ENCODE measurements at regions not wholly inside any gene's neighbourhood (a gene's known extent, or its start where the extent isn't known, plus 50 kb on each side); places are given as distances from the start of the nearest gene placed in this dataset.

GRCh38 chr13:23509781-23510543 lies 60.2 kb upstream of the TNFRSF19 start:
- H3K27ac ChIP-seq (ENCODE audit: low read depth in 1 of 3, low read length in 2 of 3) = no peak overlapping the region
- peaks cover 0 to 1% (median 0%) of the 10 kb centered on the region in 3 donors for H3K27me3 ChIP-seq (ENCODE audit: control insufficient read depth in 3 of 3, insufficient read depth in 3 of 3, low read length in 3 of 3)
- DNase-seq = no peak
- no peaks in the 10 kb centered on the region for H3K4me1 ChIP-seq (ENCODE audit: control insufficient read depth in 3 of 3, insufficient read depth in 2 of 3, low read depth in 1 of 3, low read length in 2 of 3)
- H3K9me3 ChIP-seq (ENCODE audit: control insufficient read depth in 2 of 2, insufficient read depth in 1 of 2, low read depth in 1 of 2, low read length in 1 of 2) = no peaks in the 10 kb centered on the region
- no peak overlapping the region for H3K4me3 ChIP-seq (ENCODE audit: low read depth in 1 of 3, low read length in 3 of 3)
- 84 to 93% (median 84%) methylated on average over 7 of the region's 7 CpGs for WGBS, 3 donors
- no peak for FAIRE-seq
- H3K36me3 ChIP-seq (ENCODE audit: control insufficient read depth in 3 of 3, insufficient read depth in 2 of 3, low read depth in 1 of 3, low read length in 3 of 3) = no peaks in the 10 kb centered on the region

- no peak overlapping the region for H3K27ac ChIP-seq (ENCODE audit: low read depth in 1 of 3, low read length in 2 of 3)
- WGBS, 3 donors = 61 to 77% (median 72%) methylated on average over 1 of the region's 1 CpG
- no peak overlapping the region for H3K4me3 ChIP-seq (ENCODE audit: low read depth in 1 of 3, low read length in 3 of 3)
- H3K36me3 ChIP-seq (ENCODE audit: control insufficient read depth in 3 of 3, insufficient read depth in 2 of 3, low read depth in 1 of 3, low read length in 3 of 3) = no peaks in the 10 kb centered on the region
- no peaks in the 10 kb centered on the region for H3K27me3 ChIP-seq (ENCODE audit: control insufficient read depth in 3 of 3, insufficient read depth in 3 of 3, low read length in 3 of 3)
- no peaks in the 10 kb centered on the region for H3K9me3 ChIP-seq (ENCODE audit: control insufficient read depth in 2 of 2, insufficient read depth in 1 of 2, low read depth in 1 of 2, low read length in 1 of 2)
- H3K4me1 ChIP-seq (ENCODE audit: control insufficient read depth in 3 of 3, insufficient read depth in 2 of 3, low read depth in 1 of 3, low read length in 2 of 3) = no peaks in the 10 kb centered on the region
- DNase-seq = no peak
- FAIRE-seq = no peak
These were observed 59.7 kb upstream of the TNFRSF19 start for GRCh38 chr13:23510544-23510916.

GRCh38 chr13:23510979-23511735 lies 59.1 kb upstream of the TNFRSF19 start:
- Histone ChIP-seq H3K27ac (ENCODE audit: low read depth in 1 of 3, low read length in 2 of 3) (no peak overlapping the region), H3K9me3 (ENCODE audit: control insufficient read depth in 2 of 2, insufficient read depth in 1 of 2, low read depth in 1 of 2, low read length in 1 of 2) (no peaks in the 10 kb centered on the region), H3K4me3 (ENCODE audit: low read depth in 1 of 3, low read length in 3 of 3) (peak overlapping the region in 1 of 3 donors; percentile 5), H3K36me3 (ENCODE audit: control insufficient read depth in 3 of 3, insufficient read depth in 2 of 3, low read depth in 1 of 3, low read length in 3 of 3) (no peaks in the 10 kb centered on the region), H3K4me1 (ENCODE audit: control insufficient read depth in 3 of 3, insufficient read depth in 2 of 3, low read depth in 1 of 3, low read length in 2 of 3) (no peaks in the 10 kb centered on the region), H3K27me3 (ENCODE audit: control insufficient read depth in 3 of 3, insufficient read depth in 3 of 3, low read length in 3 of 3) (no peaks in the 10 kb centered on the region)
- FAIRE-seq (no peak), DNase-seq (peak in 1 of 2 donors; percentile 18)
- 63 to 81% (median 64%) methylated on average over 4 of the region's 4 CpGs for WGBS, 3 donors

GRCh38 chr13:23512762-23513395 lies 57.3 kb upstream of the TNFRSF19 start:
- WGBS, 3 donors = 89 to 93% (median 93%) methylated on average over 6 of the region's 6 CpGs
- DNase-seq (no peak), FAIRE-seq (no peak)
- H3K4me1 ChIP-seq (ENCODE audit: control insufficient read depth in 3 of 3, insufficient read depth in 2 of 3, low read depth in 1 of 3, low read length in 2 of 3) = no peaks in the 10 kb centered on the region
- H3K9me3 ChIP-seq (ENCODE audit: control insufficient read depth in 2 of 2, insufficient read depth in 1 of 2, low read depth in 1 of 2, low read length in 1 of 2) = no peaks in the 10 kb centered on the region
- no peak overlapping the region for H3K4me3 ChIP-seq (ENCODE audit: low read depth in 1 of 3, low read length in 3 of 3)
- H3K27me3 ChIP-seq (ENCODE audit: control insufficient read depth in 3 of 3, insufficient read depth in 3 of 3, low read length in 3 of 3) = no peaks in the 10 kb centered on the region
- no peak overlapping the region for H3K27ac ChIP-seq (ENCODE audit: low read depth in 1 of 3, low read length in 2 of 3)
- H3K36me3 ChIP-seq (ENCODE audit: control insufficient read depth in 3 of 3, insufficient read depth in 2 of 3, low read depth in 1 of 3, low read length in 3 of 3) = no peaks in the 10 kb centered on the region

GRCh38 chr13:23513455-23513854 lies 56.8 kb upstream of the TNFRSF19 start:
- no peak for FAIRE-seq
- no peak for DNase-seq
- H3K36me3 ChIP-seq (ENCODE audit: control insufficient read depth in 3 of 3, insufficient read depth in 2 of 3, low read depth in 1 of 3, low read length in 3 of 3) = no peaks in the 10 kb centered on the region
- no peaks in the 10 kb centered on the region for H3K4me1 ChIP-seq (ENCODE audit: control insufficient read depth in 3 of 3, insufficient read depth in 2 of 3, low read depth in 1 of 3, low read length in 2 of 3)
- no peak overlapping the region for H3K27ac ChIP-seq (ENCODE audit: low read depth in 1 of 3, low read length in 2 of 3)
- no peaks in the 10 kb centered on the region for H3K9me3 ChIP-seq (ENCODE audit: control insufficient read depth in 2 of 2, insufficient read depth in 1 of 2, low read depth in 1 of 2, low read length in 1 of 2)
- H3K27me3 ChIP-seq (ENCODE audit: control insufficient read depth in 3 of 3, insufficient read depth in 3 of 3, low read length in 3 of 3) = no peaks in the 10 kb centered on the region
- WGBS, 3 donors = 72 to 79% (median 75%) methylated on average over 3 of the region's 3 CpGs
- no peak overlapping the region for H3K4me3 ChIP-seq (ENCODE audit: low read depth in 1 of 3, low read length in 3 of 3)

GRCh38 chr13:23514076-23514475 lies 56.1 kb upstream of the TNFRSF19 start:
- WGBS, 3 donors = 75 to 83% (median 80%) methylated on average over 4 of the region's 4 CpGs
- no peaks in the 10 kb centered on the region for H3K4me1 ChIP-seq (ENCODE audit: control insufficient read depth in 3 of 3, insufficient read depth in 2 of 3, low read depth in 1 of 3, low read length in 2 of 3)
- FAIRE-seq = no peak

GRCh38 chr13:23515116-23515515 lies 55.1 kb upstream of the TNFRSF19 start:
- Histone ChIP-seq H3K4me1 (ENCODE audit: control insufficient read depth in 3 of 3, insufficient read depth in 2 of 3, low read depth in 1 of 3, low read length in 2 of 3) (no peaks in the 10 kb centered on the region), H3K27ac (ENCODE audit: low read depth in 1 of 3, low read length in 2 of 3) (no peak overlapping the region), H3K4me3 (ENCODE audit: low read depth in 1 of 3, low read length in 3 of 3) (no peak overlapping the region), H3K27me3 (ENCODE audit: control insufficient read depth in 3 of 3, insufficient read depth in 3 of 3, low read length in 3 of 3) (no peaks in the 10 kb centered on the region), H3K36me3 (ENCODE audit: control insufficient read depth in 3 of 3, insufficient read depth in 2 of 3, low read depth in 1 of 3, low read length in 3 of 3) (no peaks in the 10 kb centered on the region), H3K9me3 (ENCODE audit: control insufficient read depth in 2 of 2, insufficient read depth in 1 of 2, low read depth in 1 of 2, low read length in 1 of 2) (no peaks in the 10 kb centered on the region)
- no peak for FAIRE-seq
- DNase-seq = no peak
- WGBS, 3 donors = 66 to 72% (median 66%) methylated on average over 2 of the region's 2 CpGs

More at GRCh38 chr13:23514076-23514475, 56.1 kb upstream of the TNFRSF19 start:
- DNase-seq = no peak
- Histone ChIP-seq H3K36me3 (ENCODE audit: control insufficient read depth in 3 of 3, insufficient read depth in 2 of 3, low read depth in 1 of 3, low read length in 3 of 3) (no peaks in the 10 kb centered on the region), H3K9me3 (ENCODE audit: control insufficient read depth in 2 of 2, insufficient read depth in 1 of 2, low read depth in 1 of 2, low read length in 1 of 2) (no peaks in the 10 kb centered on the region), H3K27me3 (ENCODE audit: control insufficient read depth in 3 of 3, insufficient read depth in 3 of 3, low read length in 3 of 3) (no peaks in the 10 kb centered on the region), H3K27ac (ENCODE audit: low read depth in 1 of 3, low read length in 2 of 3) (no peak overlapping the region), H3K4me3 (ENCODE audit: low read depth in 1 of 3, low read length in 3 of 3) (no peak overlapping the region)

GRCh38 chr13:23516190-23516589 lies 54.0 kb upstream of the TNFRSF19 start:
- Histone ChIP-seq H3K4me1 (ENCODE audit: control insufficient read depth in 3 of 3, insufficient read depth in 2 of 3, low read depth in 1 of 3, low read length in 2 of 3) (no peaks in the 10 kb centered on the region), H3K27me3 (ENCODE audit: control insufficient read depth in 3 of 3, insufficient read depth in 3 of 3, low read length in 3 of 3) (no peaks in the 10 kb centered on the region), H3K4me3 (ENCODE audit: low read depth in 1 of 3, low read length in 3 of 3) (no peak overlapping the region), H3K27ac (ENCODE audit: low read depth in 1 of 3, low read length in 2 of 3) (no peak overlapping the region), H3K36me3 (ENCODE audit: control insufficient read depth in 3 of 3, insufficient read depth in 2 of 3, low read depth in 1 of 3, low read length in 3 of 3) (no peaks in the 10 kb centered on the region), H3K9me3 (ENCODE audit: control insufficient read depth in 2 of 2, insufficient read depth in 1 of 2, low read depth in 1 of 2, low read length in 1 of 2) (no peaks in the 10 kb centered on the region)
- DNase-seq (no peak), FAIRE-seq (no peak)
- WGBS, 3 donors = 51 to 52% (median 52%) methylated on average over 3 of the region's 3 CpGs

Measured in small intestine (tissue), 7 donors.